H9 (cell line): ENCODE measurements at regions not wholly inside any gene's neighbourhood (a gene's known extent, or its start where the extent isn't known, plus 50 kb on each side); places are given as distances from the start of the nearest gene placed in this dataset.

Experiments used
- DNase-seq: peaks from one replicate; pipeline ENCODE4 v3.0.0-alpha.2; 2017
- H2AFZ ChIP-seq: one replicate; pipeline ENCODE4 v1.6.1; 2013; ENCODE audit warnings: mild to moderate bottlenecking, low read length, control low read depth, moderate library complexity
- H2AK5ac ChIP-seq: 2 replicates; pipeline ENCODE4 v1.6.1; 2013; ENCODE audit warnings: low read length, control low read depth, mixed read lengths; ENCODE audit not compliant: insufficient read length
- H2BK120ac ChIP-seq: one replicate; pipeline ENCODE4 v1.6.1; 2013; ENCODE audit warnings: low read depth, mild to moderate bottlenecking, low read length, control low read depth, inconsistent platforms; ENCODE audit not compliant: poor library complexity, severe bottlenecking
- H2BK12ac ChIP-seq: 2 replicates; pipeline ENCODE4 v1.6.1; 2013; ENCODE audit warnings: low read length, control low read depth, mixed read lengths, low read depth; ENCODE audit not compliant: insufficient read length
- H2BK15ac ChIP-seq: 2 replicates; pipeline ENCODE4 v1.6.1; 2013; ENCODE audit warnings: low read depth, low read length, control low read depth
- H2BK20ac ChIP-seq: one replicate; pipeline ENCODE4 v1.6.1; 2013; ENCODE audit warnings: low read depth, mild to moderate bottlenecking, low read length, control low read depth, inconsistent platforms; ENCODE audit not compliant: poor library complexity, severe bottlenecking
- H2BK5ac ChIP-seq: 2 replicates; pipeline ENCODE4 v1.6.1; 2013; ENCODE audit warnings: low read length, control low read depth, mixed read lengths; ENCODE audit not compliant: insufficient read length
- H3K14ac ChIP-seq: 2 replicates; pipeline ENCODE4 v1.6.1; 2013; ENCODE audit warnings: low read length, control low read depth; ENCODE audit not compliant: insufficient read depth
- H3K18ac ChIP-seq: 2 replicates; pipeline ENCODE4 v1.6.1; 2013; ENCODE audit warnings: low read depth, mild to moderate bottlenecking, mixed read lengths, low read length, control low read depth; ENCODE audit not compliant: insufficient read length
- H3K23ac ChIP-seq: 2 replicates; pipeline ENCODE4 v1.6.1; 2013; ENCODE audit warnings: low read length, control low read depth, mixed read lengths, low read depth; ENCODE audit not compliant: insufficient read length
- H3K23me2 ChIP-seq: 2 replicates; pipeline ENCODE4 v1.6.1; 2013; ENCODE audit warnings: low read depth, mild to moderate bottlenecking, mixed read lengths, low read length, control low read depth; ENCODE audit not compliant: insufficient read length, poor library complexity, severe bottlenecking
- H3K27ac ChIP-seq: 2 replicates; pipeline ENCODE4 v1.5.1; 2013; ENCODE audit warnings: low read length, control low read depth, mixed read lengths, low read depth; ENCODE audit not compliant: insufficient read length
- H3K27me3 ChIP-seq: 2 replicates; pipeline ENCODE4 v1.6.1; 2013; ENCODE audit warnings: low read length, control low read depth, inconsistent platforms; ENCODE audit not compliant: insufficient read depth
- H3K4ac ChIP-seq: 2 replicates; pipeline ENCODE4 v1.6.1; 2013; ENCODE audit warnings: low read depth, mild to moderate bottlenecking, control low read depth, inconsistent platforms, low read length, moderate library complexity
- H3K4me1 ChIP-seq: 2 replicates; pipeline ENCODE4 v1.6.1; 2013; ENCODE audit warnings: low read length, control low read depth, inconsistent platforms; ENCODE audit not compliant: insufficient read depth
- H3K4me2 ChIP-seq: 2 replicates; pipeline ENCODE4 v1.6.1; 2013; ENCODE audit warnings: low read length, control low read depth, mixed read lengths; ENCODE audit not compliant: insufficient read length, insufficient read depth
- H3K56ac ChIP-seq: 2 replicates; pipeline ENCODE4 v1.6.1; 2013; ENCODE audit warnings: low read depth, mild to moderate bottlenecking, mixed read lengths, low read length, control low read depth; ENCODE audit not compliant: insufficient read length
- H3K79me1 ChIP-seq: 2 replicates; pipeline ENCODE4 v1.6.1; 2013; ENCODE audit warnings: low read depth, mild to moderate bottlenecking, moderate library complexity, low read length, control low read depth, inconsistent platforms; ENCODE audit not compliant: insufficient read depth, poor library complexity, severe bottlenecking
- H3K79me2 ChIP-seq: 2 replicates; pipeline ENCODE4 v1.6.1; 2013; ENCODE audit warnings: low read length, control low read depth, inconsistent platforms; ENCODE audit not compliant: insufficient read depth
- H3K9ac ChIP-seq: 2 replicates; pipeline ENCODE4 v1.6.1; 2013; ENCODE audit warnings: low read length, control low read depth, mixed read lengths; ENCODE audit not compliant: insufficient read length; ENCODE audit errors: extremely low read depth
- H3K9me3 ChIP-seq: one replicate; pipeline ENCODE4 v1.6.1; 2013; ENCODE audit warnings: low read depth, low read length, inconsistent platforms; ENCODE audit not compliant: control insufficient read depth
- H3T11ph ChIP-seq: one replicate; pipeline ENCODE4 v1.6.1; 2013; ENCODE audit warnings: mild to moderate bottlenecking, low read length, control low read depth, inconsistent platforms
- H4K20me1 ChIP-seq: one replicate; pipeline ENCODE4 v1.6.1; 2013; ENCODE audit not compliant: control insufficient read depth, insufficient read length, insufficient read depth
- H4K5ac ChIP-seq: 2 replicates; pipeline ENCODE4 v1.6.1; 2013; ENCODE audit warnings: low read depth, mild to moderate bottlenecking, mixed read lengths, low read length, control low read depth; ENCODE audit not compliant: insufficient read length
- H4K8ac ChIP-seq: replicated peaks from 2 replicates; pipeline ENCODE4 v1.6.1; 2013; ENCODE audit warnings: low read length, control low read depth, mixed read lengths, low read depth; ENCODE audit not compliant: insufficient read length
- H4K91ac ChIP-seq: 2 replicates; pipeline ENCODE4 v1.6.1; 2013; ENCODE audit warnings: low read depth, mild to moderate bottlenecking, moderate library complexity, mixed read lengths, low read length, control low read depth; ENCODE audit not compliant: insufficient read length
- H3K27ac Mint-ChIP-seq, 3 experiments: 2 replicates in 2 of 3; 3 replicates in 1 of 3; pipeline ENCODE4 v1.8.0; 2020 to 2021; ENCODE audit warnings: mixed read lengths in 3 of 3, mild to moderate bottlenecking in 1 of 3, moderate library complexity in 1 of 3
- H3K27me3 Mint-ChIP-seq: 2 replicates; pipeline ENCODE4 v1.8.0; 2021; ENCODE audit warnings: low read depth, mild to moderate bottlenecking, moderate library complexity, mixed read lengths
- H3K36me3 Mint-ChIP-seq, 3 experiments: 2 replicates in 2 of 3; 3 replicates in 1 of 3; pipeline ENCODE4 v1.8.0; 2020 to 2021; ENCODE audit warnings: low read depth in 3 of 3, mixed read lengths in 3 of 3; ENCODE audit not compliant: insufficient read depth in 1 of 3
- H3K4me1 Mint-ChIP-seq, 2 experiments: 2 replicates each; pipeline ENCODE4 v1.8.0; 2020; ENCODE audit warnings: mixed read lengths in 2 of 2
- H3K4me3 Mint-ChIP-seq, 2 experiments: 2 replicates in 1 of 2; 3 replicates in 1 of 2; pipeline ENCODE4 v1.8.0; 2020 to 2021; ENCODE audit warnings: mild to moderate bottlenecking in 2 of 2, mixed read lengths in 2 of 2, moderate library complexity in 1 of 2
- H3K9me3 Mint-ChIP-seq, 2 experiments: 2 replicates in 1 of 2; 3 replicates in 1 of 2; pipeline ENCODE4 v1.8.0; 2020; ENCODE audit warnings: mild to moderate bottlenecking in 2 of 2, mixed read lengths in 2 of 2, moderate library complexity in 1 of 2
- CTCF ChIP-seq: fragments of 200-600 bp; sonication (generic); conservative IDR thresholded peaks from 3 replicates; pipeline ENCODE4 v1.8.0; 2021; ENCODE audit warnings: antibody characterized with exemption, mild to moderate bottlenecking
- WGBS: extraction: QIAGEN DNeasy Blood & Tissue Kit; methylation state at CpG from one replicate; pipeline ENCODE4 v1.1.7; 2013; ENCODE audit warnings: missing lambda C conversion rate, low lambda C conversion rate, mixed read lengths; ENCODE audit not compliant: insufficient read length; ENCODE audit errors: extremely low coverage; 5-methylcytosine and 5-hydroxymethylcytosine counted together

- H2BK120ac ChIP-seq, result no peak overlapping the region
- H3K14ac ChIP-seq, result no peak overlapping the region
- H3K9me3 ChIP-seq, result no peaks in the 10 kb centered on the region
- no peak overlapping the region for H3K23ac ChIP-seq
- H2BK20ac ChIP-seq, result no peak overlapping the region
- no peak overlapping the region for H4K8ac ChIP-seq
- Mint-ChIP-seq H3K27me3 (no peaks in the 10 kb centered on the region), H3K4me3 (no peak overlapping the region), H3K4me1 (peaks cover 0 to 3% of the 10 kb centered on the region in 2 experiments; a peak in 3 of 4 replicates), H3K36me3 (no peaks in the 10 kb centered on the region), H3K27ac (no peak overlapping the region; a peak in 1 of 7 replicates), H3K9me3 (no peaks in the 10 kb centered on the region)
- no peak overlapping the region for H3K9ac ChIP-seq
- H2BK12ac ChIP-seq, result no peak overlapping the region
- H3K27me3 ChIP-seq, result no peaks in the 10 kb centered on the region
- WGBS, result no CpG with 5 or more reads among the region's 6 CpGs
- H3T11ph ChIP-seq, result no peak overlapping the region
- no peaks in the 10 kb centered on the region for H3K23me2 ChIP-seq
- no peak overlapping the region for H3K56ac ChIP-seq
- no peak overlapping the region for H2AK5ac ChIP-seq
- no peak overlapping the region for H3K4me2 ChIP-seq
- no peak overlapping the region for H3K27ac ChIP-seq
- H4K5ac ChIP-seq, result no peak overlapping the region
- no peak overlapping the region for H3K4ac ChIP-seq
- no peak for DNase-seq
- H2BK5ac ChIP-seq, result no peak overlapping the region
- H3K18ac ChIP-seq, result no peak overlapping the region
- H2BK15ac ChIP-seq, result no peak overlapping the region
- H4K20me1 ChIP-seq, result no peaks in the 10 kb centered on the region
- TF ChIP-seq CTCF, result no peak
- no peaks in the 10 kb centered on the region for H3K4me1 ChIP-seq
- H3K79me2 ChIP-seq, result no peaks in the 10 kb centered on the region
- H2AFZ ChIP-seq, result no peak overlapping the region
- H4K91ac ChIP-seq, result no peak overlapping the region
- no peaks in the 10 kb centered on the region for H3K79me1 ChIP-seq
These were observed 63.3 kb upstream of the GRAMD2B start for GRCh38 chr5:126359884-126360283.
